ENCODE measurements at regions not wholly inside any gene's neighbourhood (a gene's known extent, or its start where the extent isn't known, plus 50 kb on each side); places are given as distances from the start of the nearest gene placed in this dataset.

GRCh38 chr12:82124711-82125380 lies 233.3 kb downstream of the CCDC59 start:
- no peak for TF ChIP-seq CTCF (IDR thresholded peaks at IDR 0.05)
- TF ChIP-seq POLR2A (IDR thresholded peaks at IDR 0.05): no peak
- ATAC-seq (no peak), DNase-seq (no peak)
- H3K27me3 ChIP-seq: no peaks in the 10 kb centered on the region
- H3K9me3 ChIP-seq: no peaks in the 10 kb centered on the region
- H3K36me3 ChIP-seq: no peaks in the 10 kb centered on the region
- no peak overlapping the region for H3K4me3 ChIP-seq
- intact Hi-C loops (cut with DNase I): no loop called here
- WGBS (ENCODE audit: insufficient coverage, low coverage, low lambda C conversion rate, missing lambda C conversion rate): 23% methylated on average over 2 of the region's 2 CpGs
- no peak overlapping the region for H3K27ac ChIP-seq
- no peaks in the 10 kb centered on the region for H3K4me1 ChIP-seq

GRCh38 chr12:82121545-82121944 lies 236.6 kb downstream of the CCDC59 start:
- DNase-seq (no peak), ATAC-seq (no peak)
- Histone ChIP-seq H3K27me3 (no peaks in the 10 kb centered on the region), H3K4me3 (no peak overlapping the region), H3K36me3 (no peaks in the 10 kb centered on the region), H3K27ac (no peak overlapping the region), H3K9me3 (no peaks in the 10 kb centered on the region), H3K4me1 (no peaks in the 10 kb centered on the region)
- intact Hi-C loops (cut with DNase I): no loop called here
- TF ChIP-seq POLR2A (IDR thresholded peaks at IDR 0.05) (no peak), CTCF (IDR thresholded peaks at IDR 0.05) (no peak)

- 92% methylated on average over 2 of the region's 4 CpGs for WGBS (ENCODE audit: insufficient coverage, low coverage, low lambda C conversion rate, missing lambda C conversion rate)
- ATAC-seq (no peak), DNase-seq (no peak)
- Histone ChIP-seq H3K36me3 (no peaks in the 10 kb centered on the region), H3K4me3 (no peak overlapping the region), H3K27ac (no peak overlapping the region), H3K9me3 (no peaks in the 10 kb centered on the region), H3K27me3 (no peaks in the 10 kb centered on the region), H3K4me1 (no peaks in the 10 kb centered on the region)
- intact Hi-C loops (cut with DNase I): no loop called here
- TF ChIP-seq POLR2A (IDR thresholded peaks at IDR 0.05) (no peak), CTCF (IDR thresholded peaks at IDR 0.05) (no peak)
Measured at GRCh38 chr12:82120901-82121300, 237.3 kb downstream of the CCDC59 start.

- H3K27me3 ChIP-seq: no peaks in the 10 kb centered on the region
- ATAC-seq (no peak), DNase-seq (no peak)
- no peak for TF ChIP-seq POLR2A (IDR thresholded peaks at IDR 0.05)
- TF ChIP-seq CTCF (IDR thresholded peaks at IDR 0.05): no peak
- no peak overlapping the region for H3K27ac ChIP-seq
- 78% methylated on average over 1 of the region's 1 CpG for WGBS (ENCODE audit: insufficient coverage, low coverage, low lambda C conversion rate, missing lambda C conversion rate)
- H3K4me1 ChIP-seq: no peaks in the 10 kb centered on the region
- no peaks in the 10 kb centered on the region for H3K36me3 ChIP-seq
- intact Hi-C loops (cut with DNase I): no loop called here
- no peak overlapping the region for H3K4me3 ChIP-seq
- H3K9me3 ChIP-seq: no peaks in the 10 kb centered on the region
Measured at GRCh38 chr12:82109243-82109642, 248.9 kb downstream of the CCDC59 start.

GRCh38 chr12:82108615-82109014 lies 249.6 kb downstream of the CCDC59 start:
- no peaks in the 10 kb centered on the region for H3K36me3 ChIP-seq
- H3K4me3 ChIP-seq: no peak overlapping the region
- 50% methylated on average over 1 of the region's 1 CpG for WGBS (ENCODE audit: insufficient coverage, low coverage, low lambda C conversion rate, missing lambda C conversion rate)
- H3K9me3 ChIP-seq: no peaks in the 10 kb centered on the region
- no peak for DNase-seq
- no peak for TF ChIP-seq POLR2A (IDR thresholded peaks at IDR 0.05)
- no peak for TF ChIP-seq CTCF (IDR thresholded peaks at IDR 0.05)
- ATAC-seq: no peak
- no peaks in the 10 kb centered on the region for H3K27me3 ChIP-seq
- H3K4me1 ChIP-seq: no peaks in the 10 kb centered on the region
- no peak overlapping the region for H3K27ac ChIP-seq
- intact Hi-C loops (cut with DNase I): no loop called here
